ENCODE measurements at regions not wholly inside any gene's neighbourhood (a gene's known extent, or its start where the extent isn't known, plus 50 kb on each side); places are given as distances from the start of the nearest gene placed in this dataset.

DNA sequence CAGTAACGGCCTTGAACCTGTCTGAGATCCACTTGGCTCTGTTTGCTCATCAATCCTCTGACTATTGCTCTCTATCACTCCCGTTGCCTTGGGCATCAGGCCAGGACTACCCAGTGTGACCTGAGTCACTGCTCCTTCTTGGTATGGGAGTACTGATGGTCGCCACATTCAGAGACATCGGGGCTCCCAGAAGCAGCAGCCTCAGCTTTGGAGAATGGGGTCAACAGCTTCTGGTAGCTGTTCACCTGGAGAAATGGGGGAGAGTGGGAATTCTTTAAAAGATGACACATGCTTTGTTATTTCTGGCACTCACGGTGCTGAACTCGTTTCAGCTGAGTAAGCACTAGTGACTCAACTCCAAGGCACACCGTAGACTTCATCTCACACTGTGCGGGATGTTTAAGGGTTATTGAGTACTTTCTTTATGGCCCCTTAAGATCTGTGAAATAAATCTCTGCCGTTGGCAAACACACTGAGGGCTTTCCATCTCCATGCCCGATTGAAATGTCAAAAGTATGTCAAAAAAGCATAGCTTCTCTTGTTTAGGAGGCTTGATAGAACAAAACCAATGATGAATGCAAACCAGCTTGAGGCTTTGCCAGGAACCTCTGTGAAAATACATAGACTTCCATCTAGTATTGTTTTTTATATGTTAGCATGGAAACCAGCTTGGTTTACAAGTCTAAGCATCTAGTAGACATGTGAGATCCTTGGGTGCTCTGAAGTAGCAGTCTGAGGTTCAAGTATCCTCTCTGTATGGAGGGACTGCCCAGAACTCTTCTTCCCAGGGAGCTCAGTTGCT lies 333.1 kb downstream of the CXCL12 start:
- TF ChIP-seq FOXP2 (optimal IDR thresholded peaks at IDR 0.05; ENCODE audit: borderline replicate concordance, extremely low read depth, extremely low read length, insufficient read depth): no peak
- no peak for TF ChIP-seq TAF1 (IDR thresholded peaks at IDR 0.05; ENCODE audit: borderline replicate concordance, insufficient read depth, low read length)
- TF ChIP-seq POLR2AphosphoS5 (IDR thresholded peaks at IDR 0.05; ENCODE audit: low read depth, low read length): no peak
- TF ChIP-seq, protein P1, sequence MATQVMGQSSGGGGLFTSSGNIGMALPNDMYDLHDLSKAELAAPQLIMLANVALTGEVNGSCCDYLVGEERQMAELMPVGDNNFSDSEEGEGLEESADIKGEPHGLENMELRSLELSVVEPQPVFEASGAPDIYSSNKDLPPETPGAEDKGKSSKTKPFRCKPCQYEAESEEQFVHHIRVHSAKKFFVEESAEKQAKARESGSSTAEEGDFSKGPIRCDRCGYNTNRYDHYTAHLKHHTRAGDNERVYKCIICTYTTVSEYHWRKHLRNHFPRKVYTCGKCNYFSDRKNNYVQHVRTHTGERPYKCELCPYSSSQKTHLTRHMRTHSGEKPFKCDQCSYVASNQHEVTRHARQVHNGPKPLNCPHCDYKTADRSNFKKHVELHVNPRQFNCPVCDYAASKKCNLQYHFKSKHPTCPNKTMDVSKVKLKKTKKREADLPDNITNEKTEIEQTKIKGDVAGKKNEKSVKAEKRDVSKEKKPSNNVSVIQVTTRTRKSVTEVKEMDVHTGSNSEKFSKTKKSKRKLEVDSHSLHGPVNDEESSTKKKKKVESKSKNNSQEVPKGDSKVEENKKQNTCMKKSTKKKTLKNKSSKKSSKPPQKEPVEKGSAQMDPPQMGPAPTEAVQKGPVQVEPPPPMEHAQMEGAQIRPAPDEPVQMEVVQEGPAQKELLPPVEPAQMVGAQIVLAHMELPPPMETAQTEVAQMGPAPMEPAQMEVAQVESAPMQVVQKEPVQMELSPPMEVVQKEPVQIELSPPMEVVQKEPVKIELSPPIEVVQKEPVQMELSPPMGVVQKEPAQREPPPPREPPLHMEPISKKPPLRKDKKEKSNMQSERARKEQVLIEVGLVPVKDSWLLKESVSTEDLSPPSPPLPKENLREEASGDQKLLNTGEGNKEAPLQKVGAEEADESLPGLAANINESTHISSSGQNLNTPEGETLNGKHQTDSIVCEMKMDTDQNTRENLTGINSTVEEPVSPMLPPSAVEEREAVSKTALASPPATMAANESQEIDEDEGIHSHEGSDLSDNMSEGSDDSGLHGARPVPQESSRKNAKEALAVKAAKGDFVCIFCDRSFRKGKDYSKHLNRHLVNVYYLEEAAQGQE (IDR thresholded peaks at IDR 0.05; ENCODE audit: insufficient read depth in 1 of 2, low read depth in 2 of 2, low read length in 2 of 2): no peak
- no peak for TF ChIP-seq SIN3A (IDR thresholded peaks at IDR 0.05; ENCODE audit: borderline replicate concordance, insufficient read depth, low read length)

DNA sequence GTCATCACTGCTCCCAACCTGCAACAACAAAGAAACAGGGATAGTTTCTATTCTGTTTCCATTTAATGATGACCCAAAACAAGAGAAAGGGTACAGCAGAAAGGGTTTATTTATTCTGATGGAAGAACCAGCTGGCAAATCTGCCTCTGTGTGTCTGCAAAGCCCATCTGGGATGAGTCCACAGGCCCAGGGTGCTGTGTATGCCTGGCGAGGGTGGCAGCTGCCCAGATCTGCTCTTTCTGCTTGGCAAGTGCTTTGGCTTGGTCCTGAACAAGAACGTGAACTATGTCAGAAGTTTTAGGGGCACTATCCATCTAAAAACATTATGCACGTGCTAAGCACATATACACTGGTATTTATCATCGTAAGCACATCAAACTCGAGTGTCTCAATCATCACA lies 333.8 kb downstream of the CXCL12 start:
- TF ChIP-seq POLR2AphosphoS5 (IDR thresholded peaks at IDR 0.05; ENCODE audit: low read depth, low read length) (no peak), TAF1 (IDR thresholded peaks at IDR 0.05; ENCODE audit: borderline replicate concordance, insufficient read depth, low read length) (no peak), FOXP2 (optimal IDR thresholded peaks at IDR 0.05; ENCODE audit: borderline replicate concordance, extremely low read depth, extremely low read length, insufficient read depth) (no peak), SIN3A (IDR thresholded peaks at IDR 0.05; ENCODE audit: borderline replicate concordance, insufficient read depth, low read length) (no peak)
- TF ChIP-seq, protein P1 (IDR thresholded peaks at IDR 0.05; ENCODE audit: insufficient read depth in 1 of 2, low read depth in 2 of 2, low read length in 2 of 2): no peak

DNA sequence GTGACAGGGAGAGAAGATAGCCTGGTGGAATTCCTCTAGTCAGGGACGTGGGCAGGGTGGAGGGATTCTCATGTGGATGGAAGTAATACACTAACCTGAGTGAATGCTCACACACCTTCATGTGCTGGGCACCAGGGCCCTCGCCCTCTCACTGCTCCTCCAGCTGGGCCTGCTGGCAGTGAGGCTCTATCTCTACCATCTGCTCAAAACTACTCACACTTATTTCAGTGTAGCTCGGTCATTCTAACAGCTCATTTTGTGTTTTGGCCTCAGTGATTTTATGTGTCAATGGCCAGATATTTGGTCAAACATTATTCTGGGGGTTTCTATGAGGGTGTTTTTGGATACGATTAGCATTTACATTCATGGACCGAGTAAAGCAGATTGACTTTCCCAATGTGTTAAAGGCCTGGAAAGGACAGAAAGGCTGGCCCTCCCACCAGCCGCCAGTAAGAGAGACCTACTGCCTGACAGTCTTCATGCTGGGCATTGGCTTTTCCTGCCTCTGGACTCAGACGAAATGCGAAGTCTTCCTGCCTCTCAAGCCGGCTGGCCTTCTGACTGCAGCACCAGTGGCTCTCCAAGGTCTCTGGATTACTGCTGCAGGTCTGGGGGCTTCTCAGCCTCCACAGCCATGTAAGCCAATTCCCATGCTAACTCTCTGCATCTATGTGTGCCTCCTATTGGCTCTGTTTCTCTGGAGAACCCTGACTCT lies 335.4 kb downstream of the CXCL12 start:
- TF ChIP-seq POLR2AphosphoS5 (IDR thresholded peaks at IDR 0.05; ENCODE audit: low read depth, low read length) (no peak), FOXP2 (optimal IDR thresholded peaks at IDR 0.05; ENCODE audit: borderline replicate concordance, extremely low read depth, extremely low read length, insufficient read depth) (no peak), SIN3A (IDR thresholded peaks at IDR 0.05; ENCODE audit: borderline replicate concordance, insufficient read depth, low read length) (no peak), TAF1 (IDR thresholded peaks at IDR 0.05; ENCODE audit: borderline replicate concordance, insufficient read depth, low read length) (no peak)
- TF ChIP-seq, protein P1 (IDR thresholded peaks at IDR 0.05; ENCODE audit: insufficient read depth in 1 of 2, low read depth in 2 of 2, low read length in 2 of 2): no peak

DNA sequence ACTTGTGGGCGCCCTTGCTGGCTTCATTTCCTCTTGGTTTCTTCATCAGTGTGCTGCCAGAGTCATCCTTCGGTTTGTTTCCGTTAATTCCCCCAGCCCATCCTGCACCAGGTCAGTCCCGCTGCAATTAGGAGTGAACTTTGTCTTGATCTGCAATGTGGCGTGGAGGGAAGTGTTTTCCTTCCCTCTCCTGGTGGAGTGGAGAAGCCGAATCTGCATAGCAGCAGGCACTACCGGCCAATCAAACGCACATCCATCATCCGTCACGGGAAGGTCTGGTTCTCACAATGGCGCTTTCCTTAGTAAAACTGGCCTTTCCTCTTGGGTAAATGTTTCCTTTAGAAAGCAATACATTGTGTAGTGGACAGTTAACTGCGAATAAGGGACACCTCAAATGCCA lies 337.5 kb downstream of the CXCL12 start:
- TF ChIP-seq FOXP2 (optimal IDR thresholded peaks at IDR 0.05; ENCODE audit: borderline replicate concordance, extremely low read depth, extremely low read length, insufficient read depth) (no peak), TAF1 (IDR thresholded peaks at IDR 0.05; ENCODE audit: borderline replicate concordance, insufficient read depth, low read length) (no peak), SIN3A (IDR thresholded peaks at IDR 0.05; ENCODE audit: borderline replicate concordance, insufficient read depth, low read length) (no peak), POLR2AphosphoS5 (IDR thresholded peaks at IDR 0.05; ENCODE audit: low read depth, low read length) (no peak)
- TF ChIP-seq, protein P1 (IDR thresholded peaks at IDR 0.05; ENCODE audit: insufficient read depth in 1 of 2, low read depth in 2 of 2, low read length in 2 of 2): no peak
